Adrenal gland (tissue), 5 donors: ENCODE measurements at regions not wholly inside any gene's neighbourhood (a gene's known extent, or its start where the extent isn't known, plus 50 kb on each side); places are given as distances from the start of the nearest gene placed in this dataset.

Source experiments
- CTCF ChIP-seq, 6 experiments: fragments of 450-650 bp in 4 of 6; fragments of 200-600 bp in 2 of 6; sonication (generic) in 1 of 6; IDR thresholded peaks; 1 replicate in 5 of 6; 2 replicates in 1 of 6; pipeline versions ENCODE4 v1.5.1 to v1.8.0; 2016 to 2021; ENCODE audit warnings: antibody characterized with exemption in 6 of 6, mild to moderate bottlenecking in 2 of 6, moderate library complexity in 1 of 6
- POLR2A ChIP-seq, 2 donors: fragments of 450-650 bp; IDR thresholded peaks; one replicate each; pipeline ENCODE4 v1.6.1; 2017; ENCODE audit warnings: antibody characterized with exemption in 2 of 2, mild to moderate bottlenecking in 2 of 2, moderate library complexity in 1 of 2
- donor health status: DM: no; HTN: no; CAD: no.

- TF ChIP-seq POLR2A (IDR thresholded peaks at IDR 0.05): no peak
- no peak for TF ChIP-seq CTCF (IDR thresholded peaks at IDR 0.05)
Measured at GRCh38 chr13:88459331-88459730, 788.2 kb downstream of the SLITRK5 start.
